Adrenal gland (tissue), 5 donors: ENCODE measurements at regions not wholly inside any gene's neighbourhood (a gene's known extent, or its start where the extent isn't known, plus 50 kb on each side); places are given as distances from the start of the nearest gene placed in this dataset.

Source experiments
- POLR2A ChIP-seq, 2 donors: fragments of 450-650 bp; IDR thresholded peaks; one replicate each; pipeline ENCODE4 v1.6.1; 2017; ENCODE audit warnings: antibody characterized with exemption in 2 of 2, mild to moderate bottlenecking in 2 of 2, moderate library complexity in 1 of 2
- TF ChIP-seq, protein P1 (sequence below), 6 experiments: fragments of 450-650 bp in 4 of 6; fragments of 200-600 bp in 2 of 6; sonication (generic) in 1 of 6; IDR thresholded peaks; 1 replicate in 5 of 6; 2 replicates in 1 of 6; pipeline versions ENCODE4 v1.5.1 to v1.8.0; 2016 to 2021; ENCODE audit warnings: antibody characterized with exemption in 6 of 6, mild to moderate bottlenecking in 2 of 6, moderate library complexity in 1 of 6
- donor health status: DM: no; HTN: no; CAD: no.

- TF ChIP-seq, protein P1, sequence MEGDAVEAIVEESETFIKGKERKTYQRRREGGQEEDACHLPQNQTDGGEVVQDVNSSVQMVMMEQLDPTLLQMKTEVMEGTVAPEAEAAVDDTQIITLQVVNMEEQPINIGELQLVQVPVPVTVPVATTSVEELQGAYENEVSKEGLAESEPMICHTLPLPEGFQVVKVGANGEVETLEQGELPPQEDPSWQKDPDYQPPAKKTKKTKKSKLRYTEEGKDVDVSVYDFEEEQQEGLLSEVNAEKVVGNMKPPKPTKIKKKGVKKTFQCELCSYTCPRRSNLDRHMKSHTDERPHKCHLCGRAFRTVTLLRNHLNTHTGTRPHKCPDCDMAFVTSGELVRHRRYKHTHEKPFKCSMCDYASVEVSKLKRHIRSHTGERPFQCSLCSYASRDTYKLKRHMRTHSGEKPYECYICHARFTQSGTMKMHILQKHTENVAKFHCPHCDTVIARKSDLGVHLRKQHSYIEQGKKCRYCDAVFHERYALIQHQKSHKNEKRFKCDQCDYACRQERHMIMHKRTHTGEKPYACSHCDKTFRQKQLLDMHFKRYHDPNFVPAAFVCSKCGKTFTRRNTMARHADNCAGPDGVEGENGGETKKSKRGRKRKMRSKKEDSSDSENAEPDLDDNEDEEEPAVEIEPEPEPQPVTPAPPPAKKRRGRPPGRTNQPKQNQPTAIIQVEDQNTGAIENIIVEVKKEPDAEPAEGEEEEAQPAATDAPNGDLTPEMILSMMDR (IDR thresholded peaks at IDR 0.05): no peak
- no peak for TF ChIP-seq POLR2A (IDR thresholded peaks at IDR 0.05)
Measured at GRCh38 chr12:24113701-24114100, 164.2 kb upstream of the SOX5 start.
